ENCODE measurements at regions not wholly inside any gene's neighbourhood (a gene's known extent, or its start where the extent isn't known, plus 50 kb on each side); places are given as distances from the start of the nearest gene placed in this dataset.

- WGBS, result 27% methylated on average over 3 of the region's 3 CpGs
- Histone ChIP-seq H3K4me3 (no peak overlapping the region), H3K27ac (replicated peaks in 1 of 4) (no peak overlapping the region), H3K4me1 (no peaks in the 10 kb centered on the region), H3K36me3 (no peaks in the 10 kb centered on the region), H3K9me3 (no peaks in the 10 kb centered on the region), H3K27me3 (no peaks in the 10 kb centered on the region)
- TF ChIP-seq POLR2A (IDR thresholded peaks at IDR 0.05; ENCODE audit: low read depth), result no peak
- no peak for TF ChIP-seq POLR2AphosphoS5 (IDR thresholded peaks at IDR 0.05)
- no peak for TF ChIP-seq EP300 (IDR thresholded peaks at IDR 0.05)
- no peak for TF ChIP-seq CTCF (IDR thresholded peaks at IDR 0.05)
- intact Hi-C loops (cut with DNase I), result loop anchor here (5.0 kb wide), 1 partner anchor 87 kb away; no protein-coding TSS in a partner anchor
- no peak for DNase-seq (ENCODE audit: extremely low spot score)
Measured at GRCh38 chr9:38215465-38215864, 146.4 kb upstream of the SHB start.

GRCh38 chr9:38214432-38214831 lies 145.4 kb upstream of the SHB start:
- no peaks in the 10 kb centered on the region for H3K27me3 ChIP-seq
- intact Hi-C loops (cut with DNase I), result no loop called here
- no peak for DNase-seq (ENCODE audit: extremely low spot score)
- 57% methylated on average over 2 of the region's 2 CpGs for WGBS
- H3K4me3 ChIP-seq, result no peak overlapping the region
- no peaks in the 10 kb centered on the region for H3K4me1 ChIP-seq
- H3K27ac ChIP-seq (replicated peaks in 1 of 4), result no peak overlapping the region
- TF ChIP-seq EP300 (IDR thresholded peaks at IDR 0.05), result no peak
- TF ChIP-seq CTCF (IDR thresholded peaks at IDR 0.05), result no peak
- TF ChIP-seq POLR2A (IDR thresholded peaks at IDR 0.05; ENCODE audit: low read depth), result no peak
- no peak for TF ChIP-seq POLR2AphosphoS5 (IDR thresholded peaks at IDR 0.05)
- H3K36me3 ChIP-seq, result no peaks in the 10 kb centered on the region
- no peaks in the 10 kb centered on the region for H3K9me3 ChIP-seq

- DNase-seq (ENCODE audit: extremely low spot score), result no peak
- Histone ChIP-seq H3K9me3 (no peaks in the 10 kb centered on the region), H3K4me1 (no peaks in the 10 kb centered on the region), H3K27me3 (no peaks in the 10 kb centered on the region), H3K4me3 (no peak overlapping the region), H3K36me3 (no peaks in the 10 kb centered on the region), H3K27ac (replicated peaks in 1 of 4) (no peak overlapping the region)
- intact Hi-C loops (cut with DNase I), result no loop called here
- WGBS, result 34% methylated on average over 2 of the region's 2 CpGs
- TF ChIP-seq CTCF (IDR thresholded peaks at IDR 0.05) (no peak), EP300 (IDR thresholded peaks at IDR 0.05) (no peak), POLR2AphosphoS5 (IDR thresholded peaks at IDR 0.05) (no peak), POLR2A (IDR thresholded peaks at IDR 0.05; ENCODE audit: low read depth) (no peak)
Measured at GRCh38 chr9:38213631-38214299, 144.7 kb upstream of the SHB start.

GRCh38 chr9:38212016-38212415 lies 143.0 kb upstream of the SHB start:
- WGBS, result 73% methylated on average over 4 of the region's 4 CpGs
- TF ChIP-seq CTCF (IDR thresholded peaks at IDR 0.05), result no peak
- TF ChIP-seq POLR2A (IDR thresholded peaks at IDR 0.05; ENCODE audit: low read depth), result no peak
- no peak for TF ChIP-seq POLR2AphosphoS5 (IDR thresholded peaks at IDR 0.05)
- no peak for TF ChIP-seq EP300 (IDR thresholded peaks at IDR 0.05)
- Histone ChIP-seq H3K27ac (replicated peaks in 1 of 4) (no peak overlapping the region), H3K27me3 (no peaks in the 10 kb centered on the region), H3K4me1 (no peaks in the 10 kb centered on the region), H3K4me3 (no peak overlapping the region), H3K9me3 (peaks cover 0 to 6% (median 0%) of the 10 kb centered on the region in 4 donors), H3K36me3 (no peaks in the 10 kb centered on the region)
- DNase-seq (ENCODE audit: extremely low spot score), result no peak
- intact Hi-C loops (cut with DNase I), result no loop called here

GRCh38 chr9:38211002-38211401 lies 142.0 kb upstream of the SHB start:
- no peaks in the 10 kb centered on the region for H3K4me1 ChIP-seq
- no peaks in the 10 kb centered on the region for H3K27me3 ChIP-seq
- no peak overlapping the region for H3K4me3 ChIP-seq
- TF ChIP-seq CTCF (IDR thresholded peaks at IDR 0.05) (no peak), POLR2AphosphoS5 (IDR thresholded peaks at IDR 0.05) (no peak), EP300 (IDR thresholded peaks at IDR 0.05) (no peak), POLR2A (IDR thresholded peaks at IDR 0.05; ENCODE audit: low read depth) (no peak)
- WGBS, result 100% methylated on average over 1 of the region's 1 CpG
- intact Hi-C loops (cut with DNase I), result no loop called here
- DNase-seq (ENCODE audit: extremely low spot score), result no peak
- no peak overlapping the region for H3K27ac ChIP-seq (replicated peaks in 1 of 4)
- H3K9me3 ChIP-seq, result peaks cover 0 to 7% (median 0%) of the 10 kb centered on the region in 4 donors
- no peaks in the 10 kb centered on the region for H3K36me3 ChIP-seq
